Bronchial epithelial cell (primary cell): ENCODE measurements at regions not wholly inside any gene's neighbourhood (a gene's known extent, or its start where the extent isn't known, plus 50 kb on each side); places are given as distances from the start of the nearest gene placed in this dataset.
"Not testable (repeated sequence)": the region's sequence is repeated elsewhere in the genome, so short reads cannot be mapped to it uniquely, and the experiment has no call there.

Experiments
- DNase-seq: peaks from one replicate; pipeline ENCODE4 v3.0.0-alpha.2; 2010; ENCODE audit warnings: low read depth
- FAIRE-seq: peaks from 2 replicates; lab custom pipeline; 2011; peaks lifted over from hg19 to GRCh38; lab: Jason Lieb, UNC
- H3K27me3 ChIP-seq: 2 replicates; pipeline ENCODE4 v1.5.1; 2011; ENCODE audit warnings: low read length; ENCODE audit not compliant: control insufficient read depth, insufficient read depth
- H3K36me3 ChIP-seq: 2 replicates; pipeline ENCODE4 v1.5.1; 2011; ENCODE audit warnings: low read length; ENCODE audit not compliant: control insufficient read depth, insufficient read depth
- H3K4me3 ChIP-seq: 2 replicates; pipeline ENCODE4 v1.5.1; 2011; ENCODE audit warnings: mild to moderate bottlenecking, low read depth, low read length, control low read depth
- CTCF ChIP-seq: IDR thresholded peaks from 2 replicates; pipeline ENCODE4 v1.5.1; 2011; ENCODE audit warnings: mild to moderate bottlenecking, moderate library complexity, low read length, control low read depth, inconsistent platforms; ENCODE audit not compliant: insufficient read depth, severe bottlenecking

- FAIRE-seq = no peak
- H3K27me3 ChIP-seq = no peaks in the 10 kb centered on the region
Observed at GRCh38 chrX:18031726-18032375, 170.8 kb upstream of the RAI2 start.

GRCh38 chrX:18030656-18031055, 169.6 kb upstream of the RAI2 start:
- H3K36me3 ChIP-seq, H3K4me3 ChIP-seq, H3K27me3 ChIP-seq, DNase-seq, FAIRE-seq: not testable (repeated sequence)

More at GRCh38 chrX:18031726-18032375, 170.8 kb upstream of the RAI2 start:
- no peak for TF ChIP-seq CTCF
- H3K36me3 ChIP-seq = no peaks in the 10 kb centered on the region
- DNase-seq = no peak
- no peak overlapping the region for H3K4me3 ChIP-seq

- TF ChIP-seq CTCF = no peak
- no peaks in the 10 kb centered on the region for H3K27me3 ChIP-seq
- H3K36me3 ChIP-seq = no peaks in the 10 kb centered on the region
- no peak overlapping the region for H3K4me3 ChIP-seq
- FAIRE-seq (no peak), DNase-seq (no peak)
Observed at GRCh38 chrX:18026166-18026565, 165.1 kb upstream of the RAI2 start.

GRCh38 chrX:18017411-18017810, 156.3 kb upstream of the RAI2 start:
- DNase-seq (no peak), FAIRE-seq (no peak)
- Histone ChIP-seq H3K27me3 (no peaks in the 10 kb centered on the region), H3K4me3 (no peak overlapping the region), H3K36me3 (no peaks in the 10 kb centered on the region)
- TF ChIP-seq CTCF = no peak

GRCh38 chrX:18016941-18017340, 155.8 kb upstream of the RAI2 start:
- Histone ChIP-seq H3K27me3 (no peaks in the 10 kb centered on the region), H3K36me3 (no peaks in the 10 kb centered on the region), H3K4me3 (no peak overlapping the region)
- TF ChIP-seq CTCF = no peak
- DNase-seq (no peak), FAIRE-seq (no peak)

- FAIRE-seq = no peak
- no peaks in the 10 kb centered on the region for H3K27me3 ChIP-seq
Observed at GRCh38 chrX:18010253-18010652, 149.2 kb upstream of the RAI2 start.

More at GRCh38 chrX:18010253-18010652, 149.2 kb upstream of the RAI2 start:
- no peak overlapping the region for H3K4me3 ChIP-seq
- no peak for DNase-seq
- H3K36me3 ChIP-seq = no peaks in the 10 kb centered on the region
- TF ChIP-seq CTCF = no peak
